ENCODE measurements at regions not wholly inside any gene's neighbourhood (a gene's known extent, or its start where the extent isn't known, plus 50 kb on each side); places are given as distances from the start of the nearest gene placed in this dataset.

GRCh38 chr2:217063238-217063755, 203.4 kb upstream of the TNP1 start:
- DNase-seq (ENCODE audit: extremely low read depth, low read depth) = no peak

- no peak for DNase-seq (ENCODE audit: extremely low read depth, low read depth)
Observed at GRCh38 chr2:217062768-217063167, 202.9 kb upstream of the TNP1 start.

- no peak for DNase-seq (ENCODE audit: extremely low read depth, low read depth)
Observed at GRCh38 chr2:217061916-217062505, 202.1 kb upstream of the TNP1 start.

- no peak for DNase-seq (ENCODE audit: extremely low read depth, low read depth)
Observed at GRCh38 chr2:217060951-217061547, 201.2 kb upstream of the TNP1 start.

GRCh38 chr2:217060516-217060915, 200.7 kb upstream of the TNP1 start:
- no peak for DNase-seq (ENCODE audit: extremely low read depth, low read depth)

GRCh38 chr2:217058791-217059755, 199.2 kb upstream of the TNP1 start:
- DNase-seq (ENCODE audit: extremely low read depth, low read depth) = no peak

GRCh38 chr2:217057773-217058172, 197.9 kb upstream of the TNP1 start:
- DNase-seq (ENCODE audit: extremely low read depth, low read depth) = no peak

- no peak for DNase-seq (ENCODE audit: extremely low read depth, low read depth)
Observed at GRCh38 chr2:217055624-217056023, 195.8 kb upstream of the TNP1 start.

- no peak for DNase-seq (ENCODE audit: extremely low read depth, low read depth)
Observed at GRCh38 chr2:217054791-217055190, 194.9 kb upstream of the TNP1 start.

GRCh38 chr2:217052856-217053577, 193.2 kb upstream of the TNP1 start:
- DNase-seq (ENCODE audit: extremely low read depth, low read depth) = no peak

GRCh38 chr2:217051416-217051815, 191.6 kb upstream of the TNP1 start:
- no peak for DNase-seq (ENCODE audit: extremely low read depth, low read depth)

GRCh38 chr2:217049956-217050355, 190.1 kb upstream of the TNP1 start:
- no peak for DNase-seq (ENCODE audit: extremely low read depth, low read depth)

- no peak for DNase-seq (ENCODE audit: extremely low read depth, low read depth)
Observed at GRCh38 chr2:217049422-217049821, 189.6 kb upstream of the TNP1 start.

GRCh38 chr2:217048730-217049129, 188.9 kb upstream of the TNP1 start:
- DNase-seq (ENCODE audit: extremely low read depth, low read depth) = no peak

- no peak for DNase-seq (ENCODE audit: extremely low read depth, low read depth)
Observed at GRCh38 chr2:217047631-217048030, 187.8 kb upstream of the TNP1 start.

GRCh38 chr2:217047209-217047608, 187.3 kb upstream of the TNP1 start:
- no peak for DNase-seq (ENCODE audit: extremely low read depth, low read depth)

- DNase-seq (ENCODE audit: extremely low read depth, low read depth) = no peak
Observed at GRCh38 chr2:217045700-217046475, 186.0 kb upstream of the TNP1 start.

GRCh38 chr2:217040099-217040498, 180.2 kb upstream of the TNP1 start:
- no peak for DNase-seq (ENCODE audit: extremely low read depth, low read depth)

- DNase-seq (ENCODE audit: extremely low read depth, low read depth) = no peak
Observed at GRCh38 chr2:217038001-217038400, 178.1 kb upstream of the TNP1 start.

GRCh38 chr2:217037353-217037752, 177.5 kb upstream of the TNP1 start:
- DNase-seq (ENCODE audit: extremely low read depth, low read depth) = no peak
